Astrocyte of the hippocampus (primary cell): ENCODE measurements at regions not wholly inside any gene's neighbourhood (a gene's known extent, or its start where the extent isn't known, plus 50 kb on each side); places are given as distances from the start of the nearest gene placed in this dataset.
"Not testable (repeated sequence)": the region's sequence is repeated elsewhere in the genome, so short reads cannot be mapped to it uniquely, and the experiment has no call there.

Experiments
- DNase-seq: peaks from one replicate; pipeline ENCODE4 v3.0.0; 2011; ENCODE audit warnings: low read depth, low spot score

DNA sequence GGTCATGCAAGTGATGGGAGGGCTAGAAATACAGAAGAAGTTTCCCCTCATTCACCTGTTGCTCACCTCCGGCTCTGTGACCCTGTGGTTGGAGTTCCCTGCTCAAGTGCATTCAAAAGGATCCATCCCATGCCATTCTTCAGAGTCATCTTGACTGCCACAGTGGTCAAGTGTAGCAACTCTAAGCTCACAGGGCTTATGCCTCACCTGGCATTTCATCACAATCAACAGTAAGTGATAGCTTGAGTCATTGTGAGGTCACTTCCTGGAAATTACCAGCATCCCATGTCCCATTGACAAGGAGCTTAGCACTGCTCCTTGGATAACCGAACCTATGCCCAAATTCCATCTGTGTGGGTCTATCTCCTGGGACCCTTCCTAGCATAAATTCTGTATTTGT is 55.6 kb downstream of the OR4C45 start:
- DNase-seq, result no peak

DNA sequence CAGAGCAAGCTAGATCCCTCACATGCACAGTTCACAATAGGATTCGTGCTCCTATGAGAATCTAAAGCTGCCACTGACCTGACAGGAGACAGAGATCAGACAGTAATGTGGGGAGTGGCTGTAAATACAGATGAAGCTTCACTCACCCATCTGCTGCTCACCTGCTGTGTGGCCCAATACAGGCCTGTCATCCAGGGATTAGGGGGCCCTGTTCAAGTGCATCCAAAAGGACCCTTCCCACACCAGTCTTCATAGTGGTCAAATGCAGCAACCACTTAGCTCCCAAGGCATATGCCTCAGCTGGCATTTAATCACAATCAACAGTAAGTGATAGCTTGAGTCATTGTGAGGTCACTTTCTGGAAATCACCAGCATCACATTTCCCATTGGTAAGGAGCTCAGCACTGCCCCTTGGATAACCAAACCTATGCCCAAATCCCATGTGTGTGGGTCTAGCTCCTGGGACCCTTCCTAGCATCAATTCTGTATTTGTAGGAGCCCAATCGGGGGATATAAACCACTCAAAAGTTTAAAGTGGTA is 65.6 kb downstream of the OR4C45 start:
- no peak for DNase-seq

DNA sequence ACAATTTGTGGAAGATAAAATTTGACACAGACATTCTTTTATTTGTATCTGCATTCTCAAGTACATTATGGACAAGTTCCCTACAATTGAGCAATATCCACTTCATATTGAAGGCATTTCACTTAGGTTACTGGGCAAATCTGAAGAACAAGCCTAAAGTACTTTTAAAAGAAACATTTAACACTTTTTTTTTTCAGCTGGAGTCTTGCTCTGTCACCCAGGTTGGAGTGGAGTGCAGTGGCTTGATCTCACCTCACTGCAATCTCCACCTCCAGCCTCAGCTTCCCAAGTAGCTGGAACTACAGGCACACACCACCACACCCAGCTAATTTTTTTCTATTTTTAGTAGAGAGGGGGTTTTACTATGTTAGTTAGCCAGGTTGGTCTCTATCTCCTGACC is 70.2 kb downstream of the OR4C45 start:
- no peak for DNase-seq

DNA sequence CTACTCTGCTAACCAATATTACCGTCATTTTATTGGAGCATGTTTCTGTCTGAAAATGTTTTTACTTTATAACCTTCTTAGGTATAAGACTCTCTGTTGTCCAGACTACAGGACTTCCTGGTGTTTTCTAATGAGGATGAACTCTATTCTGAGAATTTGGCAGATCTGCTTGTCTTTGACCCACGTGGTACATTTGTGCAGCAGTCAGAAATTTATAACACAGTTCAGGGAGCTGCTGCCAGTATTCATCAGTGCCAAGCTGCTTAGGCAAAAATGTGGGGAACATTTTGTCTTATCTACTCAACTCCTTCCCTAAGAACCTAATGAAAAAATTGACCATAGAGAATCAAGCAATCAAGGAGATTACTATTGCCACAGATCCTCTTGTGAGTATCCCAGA is 108.0 kb downstream of the OR4C45 start:
- not testable (repeated sequence) for DNase-seq

DNA sequence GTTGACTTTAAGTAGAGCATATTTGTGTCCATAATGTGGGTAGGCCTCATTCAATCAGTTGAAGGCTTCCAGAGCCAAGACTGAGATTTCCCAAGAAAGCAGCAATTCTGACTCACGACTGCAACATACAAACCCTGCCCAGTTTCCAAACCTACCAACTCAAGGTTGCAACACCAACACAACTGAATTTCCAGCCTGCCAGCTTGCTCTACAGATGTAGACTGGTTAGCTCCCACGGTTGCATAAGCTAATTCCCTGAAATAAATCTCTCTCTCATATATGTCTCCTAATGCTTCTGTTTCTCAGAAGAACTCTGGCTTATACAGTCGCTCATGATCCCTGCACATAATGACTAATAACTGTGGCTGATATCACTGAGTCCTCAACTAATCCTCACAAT is 113.6 kb downstream of the OR4C45 start:
- not testable (repeated sequence) for DNase-seq

DNA sequence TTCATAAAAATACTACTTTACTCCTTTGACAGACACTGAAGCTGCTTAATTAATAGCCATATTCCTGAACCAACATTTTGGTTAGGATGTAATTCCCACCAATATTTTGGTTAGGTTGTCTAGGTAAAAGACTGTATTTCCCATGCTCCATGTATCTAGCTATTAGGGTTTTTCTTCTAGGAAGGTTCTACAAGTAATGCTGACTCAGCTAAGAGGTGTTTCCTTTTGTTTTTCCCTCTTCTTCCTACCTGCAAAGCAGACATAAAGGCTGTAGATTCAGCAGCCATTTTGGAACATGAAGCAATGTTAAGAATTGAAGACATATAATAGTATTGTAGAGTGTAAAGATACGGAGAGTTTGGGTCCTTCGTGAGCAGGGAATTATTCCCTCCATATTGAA is 115.3 kb downstream of the OR4C45 start:
- not testable (repeated sequence) for DNase-seq

DNA sequence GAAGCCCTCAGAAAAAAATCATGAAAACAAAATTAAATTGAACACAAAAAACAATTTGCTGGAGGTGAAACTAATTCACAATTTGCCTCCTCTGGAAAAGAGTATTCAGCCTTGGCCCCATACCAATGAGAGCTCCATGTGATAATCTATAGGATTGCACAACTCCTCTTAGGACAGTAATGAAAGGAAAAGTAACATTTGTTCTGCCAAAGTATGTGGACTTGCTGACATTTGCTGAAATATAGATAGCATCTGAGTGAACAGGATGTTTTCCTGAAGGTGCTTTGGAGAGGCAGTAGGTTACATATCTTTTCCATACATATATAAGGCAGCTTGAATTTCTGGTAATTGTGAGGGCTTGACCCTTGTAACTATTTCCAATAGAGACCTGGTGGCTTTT is 122.8 kb downstream of the OR4C45 start:
- DNase-seq, result no peak

DNA sequence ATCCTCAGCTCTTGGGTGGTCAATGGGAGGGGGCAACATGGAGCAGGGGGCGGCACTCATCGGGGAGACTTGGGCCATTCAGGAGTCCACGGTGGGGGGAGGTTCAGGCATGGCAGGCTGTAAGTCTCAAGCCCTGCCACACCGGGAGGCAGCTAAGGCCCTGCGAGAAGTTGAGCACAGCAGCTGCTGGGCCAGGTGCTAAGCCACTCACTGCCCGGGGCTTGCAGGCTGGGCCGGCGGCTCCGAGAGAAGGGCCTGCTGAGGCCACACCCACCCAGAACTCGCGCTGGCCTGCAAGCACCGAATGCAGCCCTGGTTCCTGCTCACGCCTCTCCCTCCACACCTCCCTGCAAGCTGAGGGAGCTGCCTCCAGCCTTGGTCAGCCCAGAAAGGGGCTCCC is 131.4 kb downstream of the OR4C45 start:
- DNase-seq, result no peak

DNA sequence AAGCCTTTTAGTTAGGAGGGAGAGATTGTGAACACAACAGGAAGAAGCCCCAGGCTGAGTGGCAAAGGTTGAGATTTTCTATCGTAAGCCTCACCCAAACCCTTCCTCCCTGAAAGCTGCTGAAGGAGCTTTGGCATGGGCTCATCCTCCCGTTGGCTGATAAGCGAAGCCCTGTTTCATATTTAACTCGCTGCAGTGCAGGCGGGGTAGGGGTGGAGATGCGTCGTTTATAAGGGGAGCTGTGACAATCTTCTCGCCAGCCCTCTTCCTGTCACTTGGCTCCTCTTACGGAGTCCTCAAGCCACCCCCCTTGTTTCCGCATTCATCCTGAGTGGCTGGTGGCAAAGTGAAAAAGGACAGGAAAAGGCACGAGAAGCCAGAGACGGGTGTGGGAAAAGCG is 137.0 kb downstream of the OR4C45 start:
- DNase-seq, result no peak

DNA sequence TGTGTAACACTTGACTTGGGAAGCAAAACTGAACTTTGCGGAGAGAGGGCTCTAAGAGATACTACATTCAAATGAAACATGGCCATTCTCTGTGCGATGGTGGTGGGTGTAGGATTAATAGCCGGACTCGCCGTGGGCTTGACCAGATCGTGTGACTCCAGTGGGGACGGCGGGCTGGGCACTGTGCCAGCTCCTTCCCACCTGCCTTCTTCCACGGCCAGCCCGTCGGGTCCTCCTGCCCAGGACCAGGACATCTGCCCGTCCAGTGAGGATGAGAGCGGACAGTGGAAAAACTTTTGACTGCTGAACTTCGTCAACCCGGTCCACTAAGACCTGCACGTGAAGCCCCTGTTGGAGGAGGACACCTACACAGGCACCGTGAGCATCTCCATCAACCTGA is 137.4 kb downstream of the OR4C45 start:
- DNase-seq, result no peak

DNA sequence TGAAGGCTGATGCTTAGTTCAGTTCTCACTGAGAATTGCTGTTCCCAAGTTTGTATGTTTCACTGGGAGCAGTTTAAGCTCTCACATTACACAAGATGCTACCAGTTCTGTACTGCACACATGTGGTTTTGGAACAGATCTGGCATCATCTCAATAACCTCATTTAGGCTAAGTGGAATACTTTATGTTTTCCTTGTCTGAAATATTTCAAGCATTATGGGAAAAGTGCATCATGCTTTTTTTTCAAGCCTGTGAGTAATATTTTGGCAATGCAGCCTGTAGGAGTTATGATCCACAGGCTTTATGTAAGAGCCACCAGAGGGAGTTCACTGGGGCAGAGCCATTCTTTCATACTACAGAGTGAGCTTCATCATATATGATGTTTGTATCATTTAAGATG is 141.5 kb downstream of the OR4C45 start:
- no peak for DNase-seq

DNA sequence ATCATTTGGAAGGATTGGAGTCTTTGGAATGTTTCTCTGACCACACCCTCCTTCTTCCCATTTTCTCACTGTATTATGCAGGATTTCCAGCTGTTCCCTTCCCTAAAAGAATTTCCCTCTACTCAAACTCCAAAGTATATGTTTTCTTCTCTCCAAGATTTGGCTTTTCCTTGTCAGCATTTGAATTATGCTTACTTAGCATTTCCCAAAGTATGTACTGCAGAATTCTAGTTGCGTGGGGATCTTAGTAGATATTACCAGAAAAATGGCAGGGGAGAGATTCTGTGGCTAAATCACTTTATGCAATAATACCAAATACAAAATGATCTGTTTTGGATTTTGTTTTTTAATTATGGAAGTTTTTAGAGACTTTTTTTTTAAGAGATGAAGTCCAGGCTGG is 142.3 kb downstream of the OR4C45 start:
- no peak for DNase-seq

DNA sequence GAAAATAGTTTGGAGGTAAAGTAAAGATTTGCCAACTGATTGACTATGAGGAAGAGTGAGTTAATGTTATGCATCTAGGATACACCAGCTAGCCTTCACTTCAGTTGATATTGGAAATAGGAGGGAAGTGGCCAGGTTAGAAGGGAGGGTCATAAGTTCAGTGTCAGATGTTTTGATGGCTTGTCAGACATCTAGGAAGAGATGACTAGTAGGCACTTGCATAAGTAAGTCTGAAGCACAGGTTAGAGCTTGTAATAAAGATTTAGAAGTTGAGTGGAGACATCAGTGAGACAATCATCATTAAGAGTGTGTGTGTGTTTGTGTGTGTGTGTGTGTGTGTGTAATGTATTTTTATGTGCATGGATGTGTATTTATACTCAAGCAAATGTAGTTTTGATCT is 146.1 kb downstream of the OR4C45 start:
- no peak for DNase-seq

DNA sequence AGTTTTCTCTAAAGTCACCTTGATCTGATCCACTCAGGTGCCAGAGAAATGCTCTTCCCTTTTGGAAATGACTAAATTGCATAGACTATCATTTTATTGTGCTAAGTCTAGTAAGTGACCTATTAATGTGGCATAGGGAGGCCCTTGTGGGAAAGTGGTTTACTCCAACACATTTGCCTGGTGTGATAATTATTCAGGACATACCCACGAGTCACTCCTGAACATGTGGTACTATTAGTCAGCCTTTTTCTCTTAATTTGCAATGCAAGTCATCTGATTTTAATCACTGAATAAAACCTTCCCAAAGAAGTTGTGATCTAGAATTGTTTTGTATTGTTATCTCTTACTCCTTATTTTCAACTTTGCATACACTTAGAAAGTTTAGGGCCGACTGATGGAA is 148.7 kb downstream of the OR4C45 start:
- DNase-seq, result no peak

DNA sequence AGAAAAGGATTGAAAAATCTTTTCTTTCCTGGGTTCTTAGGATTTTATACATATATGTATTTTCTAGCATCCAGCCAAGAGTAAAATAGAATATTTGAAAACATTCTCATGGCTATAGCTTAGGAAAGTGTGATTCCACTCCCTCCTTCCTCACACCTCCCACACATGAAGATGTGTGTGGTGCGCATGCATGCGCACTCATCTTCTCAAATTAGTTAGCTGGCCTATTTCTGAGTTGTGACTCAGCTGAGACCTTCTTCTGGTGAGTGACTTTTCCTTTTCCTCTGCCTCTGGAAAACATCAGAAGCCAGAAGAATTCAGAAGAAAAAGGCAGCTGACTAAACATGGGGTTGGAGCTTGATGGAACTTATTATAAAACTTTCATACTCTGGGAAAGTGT is 149.8 kb downstream of the OR4C45 start:
- DNase-seq, result no peak

DNA sequence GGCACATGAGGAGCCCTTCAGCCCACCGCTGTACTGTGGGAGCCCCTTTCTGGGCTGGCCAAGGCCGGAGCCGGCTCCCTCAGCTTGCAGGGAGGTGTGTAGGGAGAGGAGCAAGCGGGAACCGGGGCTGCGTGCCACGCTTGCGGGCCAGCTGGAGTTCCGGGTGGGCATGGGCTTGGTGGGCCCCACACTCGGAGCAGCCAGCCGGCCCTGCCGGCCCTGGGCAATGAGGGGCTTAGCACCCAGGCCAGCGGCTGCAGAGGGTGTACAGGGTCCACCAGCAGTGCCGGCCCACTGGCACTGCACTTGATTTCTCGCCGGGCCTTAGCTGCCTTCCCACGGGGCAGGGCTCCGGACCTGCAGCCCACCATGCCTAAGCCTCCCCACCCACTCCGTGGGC is 150.5 kb downstream of the OR4C45 start:
- not testable (repeated sequence) for DNase-seq

DNA sequence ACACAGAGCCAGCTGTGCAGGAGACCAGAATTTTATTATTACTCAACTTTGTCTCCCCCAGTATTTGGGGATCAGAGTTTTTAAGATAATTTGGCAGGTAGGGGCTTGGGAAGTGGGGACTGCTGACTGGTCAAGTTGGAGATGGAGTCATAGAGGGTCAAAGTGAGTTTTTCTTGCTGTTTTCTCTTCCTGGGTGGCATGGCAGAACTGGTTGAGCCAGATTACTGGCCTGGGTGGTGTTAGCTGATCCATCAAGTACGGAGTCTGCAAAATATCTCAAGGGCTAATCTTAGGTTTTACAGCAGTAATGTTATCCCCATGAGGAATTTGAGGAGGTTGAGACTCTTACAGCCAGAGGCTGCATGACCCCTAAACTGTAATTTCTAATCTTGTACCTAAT is 153.5 kb downstream of the OR4C45 start:
- no peak for DNase-seq

DNA sequence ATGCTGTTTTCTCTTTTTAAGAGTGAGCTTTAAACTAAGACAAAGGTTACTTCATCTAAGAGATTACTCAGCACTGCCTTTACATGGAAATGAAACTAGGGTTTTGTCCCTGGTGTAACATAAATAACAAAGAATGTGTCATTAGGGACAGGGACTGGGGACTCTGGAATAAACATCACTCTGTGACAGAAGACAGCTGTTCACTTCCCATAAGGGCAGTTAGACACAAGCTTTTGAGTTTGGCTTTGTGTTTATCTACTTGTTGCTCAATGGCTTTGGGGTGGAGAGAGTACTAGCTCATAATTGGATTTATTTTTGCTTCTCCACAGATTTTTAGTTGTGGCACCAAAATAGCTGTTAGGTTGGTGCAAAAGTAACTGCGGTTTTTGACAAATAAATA is 154.5 kb downstream of the OR4C45 start:
- no peak for DNase-seq

DNA sequence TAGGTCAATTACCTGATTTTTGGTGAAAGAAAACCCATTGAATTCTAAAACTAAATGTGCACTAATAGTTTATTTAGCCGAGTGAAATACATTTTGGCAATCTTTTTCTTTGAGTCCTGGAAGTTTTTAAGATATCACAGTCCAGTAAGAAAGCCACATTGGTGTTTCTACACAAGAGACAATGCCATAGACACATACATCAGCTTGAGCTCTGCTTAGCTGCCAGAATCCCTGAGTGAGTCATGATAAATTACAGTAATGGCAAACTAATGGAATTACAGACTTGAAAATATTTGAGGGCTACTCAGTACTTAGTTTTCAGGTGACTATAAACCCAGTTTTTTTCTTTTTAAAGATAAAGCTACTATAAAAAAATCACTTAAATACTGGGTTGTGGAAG is 155.4 kb downstream of the OR4C45 start:
- no peak for DNase-seq

DNA sequence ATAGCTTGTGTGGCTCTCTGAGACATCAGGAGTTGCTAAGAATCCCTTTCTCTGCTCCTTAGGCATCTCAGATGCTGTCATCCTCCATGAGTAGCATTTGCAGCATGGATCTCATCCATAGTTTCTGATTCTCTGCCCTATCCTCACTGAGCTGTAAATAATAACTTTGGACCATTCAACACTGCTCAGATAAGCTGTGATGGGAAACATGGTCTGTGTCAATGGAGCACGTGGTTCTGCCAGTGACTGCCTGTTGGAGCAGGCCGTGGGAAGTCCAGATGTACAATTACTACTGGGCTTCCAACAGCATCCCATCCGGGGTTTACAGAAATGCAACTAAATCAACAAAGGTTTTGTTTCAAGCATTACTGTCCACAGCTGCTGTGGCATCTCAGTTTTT is 160.1 kb downstream of the OR4C45 start:
- DNase-seq, result no peak

DNA sequence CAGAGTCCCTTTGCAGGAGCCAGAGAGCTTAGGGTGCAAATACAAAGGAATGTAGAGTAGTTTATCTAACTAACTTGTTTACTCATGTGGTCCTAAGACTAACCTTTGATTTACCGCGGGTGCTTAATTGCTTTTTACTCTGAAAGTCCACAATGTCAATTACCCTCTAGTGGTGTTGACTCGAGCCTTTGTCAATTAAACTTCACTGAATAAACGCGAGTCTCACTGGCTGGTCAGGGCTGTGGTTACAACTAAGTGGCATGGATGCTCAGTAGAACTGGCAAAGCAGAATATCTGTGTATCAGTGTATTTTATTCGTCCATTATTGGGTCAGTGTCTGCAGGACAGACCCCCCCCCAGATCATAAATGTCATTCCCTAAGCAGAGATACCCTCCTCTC is 181.7 kb downstream of the OR4C45 start:
- DNase-seq, result no peak

DNA sequence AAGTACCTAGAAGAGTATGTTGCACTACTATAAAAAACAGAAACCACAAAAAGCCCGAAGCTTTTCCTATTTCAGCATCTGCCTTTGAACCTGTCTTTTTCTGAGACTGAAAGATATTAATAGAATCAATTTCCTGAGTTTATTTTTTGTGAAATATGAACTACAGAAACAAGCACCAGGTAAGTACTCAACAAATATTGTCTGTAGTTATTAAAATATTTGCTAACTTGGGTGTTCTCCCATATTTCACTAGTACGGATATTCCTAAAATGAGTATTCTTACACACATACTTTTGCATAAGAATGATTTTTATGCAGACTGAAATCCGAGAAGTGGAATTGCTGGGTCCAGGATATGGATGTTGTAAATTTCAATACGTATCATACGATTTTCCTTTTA is 188.0 kb downstream of the OR4C45 start:
- DNase-seq, result no peak

DNA sequence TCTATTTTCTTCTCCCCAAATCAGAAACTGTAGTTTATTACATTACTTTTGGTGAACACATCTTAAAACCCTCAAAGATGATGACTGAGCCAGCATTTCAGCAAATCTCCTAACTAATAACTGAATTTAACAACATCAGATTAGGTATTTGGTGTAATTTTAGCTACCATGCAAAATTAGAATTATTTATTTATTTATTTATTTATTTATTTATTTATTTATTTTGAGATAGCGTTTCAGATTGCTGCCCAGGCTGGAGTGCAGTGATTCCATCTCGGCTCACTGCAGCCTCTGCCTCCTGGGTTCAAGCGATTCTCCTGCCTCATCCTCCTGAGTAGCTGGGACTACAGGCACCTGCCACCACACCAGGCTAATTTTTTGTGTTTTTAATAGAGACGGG is 205.7 kb downstream of the OR4C45 start:
- DNase-seq, result not testable (repeated sequence)

DNA sequence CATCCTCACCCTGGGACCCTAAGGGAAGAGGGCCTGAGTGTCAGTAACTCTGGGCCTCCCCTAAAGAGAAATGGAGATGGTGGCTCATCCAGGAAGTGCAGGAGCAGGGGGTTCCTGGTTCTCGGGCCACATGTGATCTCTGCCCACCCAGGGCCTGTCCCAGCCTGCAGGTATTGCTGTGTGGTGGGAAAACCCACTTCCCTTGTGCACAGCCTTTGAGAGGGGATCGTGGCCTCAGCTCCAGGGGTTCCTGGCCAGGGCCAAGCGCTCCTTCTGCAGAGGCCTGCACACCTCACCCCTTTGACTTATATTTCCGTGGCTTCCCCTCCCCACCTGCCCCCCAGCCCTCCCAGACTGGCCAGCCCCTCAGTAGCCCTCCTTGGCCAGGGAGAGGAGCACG is 213.5 kb downstream of the OR4C45 start:
- no peak for DNase-seq

DNA sequence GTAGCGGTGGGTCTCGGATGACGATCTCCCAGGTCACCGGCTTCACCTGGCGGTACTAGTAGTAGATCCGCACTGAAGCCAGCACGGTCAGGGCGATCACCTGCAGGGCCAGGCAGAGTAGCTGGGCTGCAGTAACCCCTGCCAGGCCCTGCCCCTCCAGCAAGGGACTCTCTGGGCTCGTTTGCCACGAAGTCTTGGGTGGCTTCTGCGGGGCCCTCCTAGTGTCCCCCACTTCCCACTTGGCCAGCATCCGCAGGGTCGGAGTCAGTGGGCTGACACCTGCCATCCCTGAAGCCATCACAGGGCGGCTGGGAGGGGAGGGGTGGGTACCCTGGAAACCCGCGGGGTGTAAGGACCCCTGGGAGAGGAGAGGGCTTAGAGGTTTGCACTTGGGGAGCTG is 214.0 kb downstream of the OR4C45 start:
- no peak for DNase-seq
